PFSK-1 (cell line): ENCODE measurements at regions not wholly inside any gene's neighbourhood (a gene's known extent, or its start where the extent isn't known, plus 50 kb on each side); places are given as distances from the start of the nearest gene placed in this dataset.

ENCODE experiments used
- FOXP2 ChIP-seq: optimal IDR thresholded peaks from 2 replicates; pipeline ENCODE3; 2011; ENCODE audit warnings: borderline replicate concordance, control low read depth, inconsistent platforms; ENCODE audit not compliant: insufficient read depth; ENCODE audit errors: extremely low read length, extremely low read depth
- POLR2AphosphoS5 ChIP-seq: IDR thresholded peaks from 2 replicates; pipeline ENCODE4 v1.6.1; 2012; ENCODE audit warnings: low read depth, mild to moderate bottlenecking, control low read depth, low read length, moderate library complexity
- REST ChIP-seq, 2 experiments: IDR thresholded peaks; 2 replicates each; pipeline versions ENCODE4 v1.6.1 to v1.8.0; 2011 to 2012; ENCODE audit warnings: low read depth in 2 of 2, low read length in 2 of 2, control low read depth in 1 of 2, inconsistent platforms in 1 of 2, mild to moderate bottlenecking in 1 of 2, moderate library complexity in 1 of 2; ENCODE audit not compliant: insufficient read depth in 1 of 2

- TF ChIP-seq POLR2AphosphoS5 = no peak
- TF ChIP-seq FOXP2 = no peak
- TF ChIP-seq REST (IDR thresholded peaks at IDR 0.05; ENCODE audit: insufficient read depth in 1 of 2, low read depth in 2 of 2, low read length in 2 of 2) = no peak
Observed at GRCh38 chr11:69359735-69360480, 66.0 kb downstream of the MYEOV start.
